Ascending aorta (tissue), 2 donors: ENCODE measurements at regions not wholly inside any gene's neighbourhood (a gene's known extent, or its start where the extent isn't known, plus 50 kb on each side); places are given as distances from the start of the nearest gene placed in this dataset.

Experiments
- DNase-seq, 2 donors: peaks; one replicate each; pipeline ENCODE4 v3.0.0-alpha.2; 2019; ENCODE audit warnings: low spot score in 2 of 2
- H3K27ac ChIP-seq, 2 donors: fragments of 200-600 bp; sonication (generic); one replicate each; pipeline ENCODE4 v1.5.1; 2016 to 2017; ENCODE audit warnings: mild to moderate bottlenecking in 1 of 2
- H3K27me3 ChIP-seq: fragments of 200-600 bp; sonication (generic); one replicate; pipeline ENCODE4 v1.5.1; 2017
- H3K36me3 ChIP-seq, 2 donors: fragments of 200-600 bp; sonication (generic); one replicate each; pipeline ENCODE4 v1.5.1; 2016
- H3K4me1 ChIP-seq, 2 donors: fragments of 200-600 bp; sonication (generic); one replicate each; pipeline ENCODE4 v1.5.1; 2016 to 2017; ENCODE audit warnings: mild to moderate bottlenecking in 1 of 2
- H3K4me3 ChIP-seq, 2 donors: fragments of 200-600 bp; sonication (generic); one replicate each; pipeline ENCODE4 v1.5.1; 2016 to 2017; ENCODE audit warnings: mild to moderate bottlenecking in 1 of 2
- H3K9me3 ChIP-seq, 2 donors: fragments of 200-600 bp; sonication (generic); one replicate each; pipeline ENCODE4 v1.5.1; 2016
- CTCF ChIP-seq, 3 experiments: fragments of 200-600 bp in 2 of 3; fragments of 450-650 bp in 1 of 3; sonication (generic) in 2 of 3; IDR thresholded peaks; one replicate each; pipeline ENCODE4 v1.5.1; 2016 to 2019; ENCODE audit warnings: antibody characterized with exemption in 3 of 3, mild to moderate bottlenecking in 1 of 3, moderate library complexity in 1 of 3
- intact Hi-C: fragments of 100-400 bp; cut with DNase I; formaldehyde crosslinking; loops from one replicate; pipeline ENCODE4 v1.15.1; 2023

DNA sequence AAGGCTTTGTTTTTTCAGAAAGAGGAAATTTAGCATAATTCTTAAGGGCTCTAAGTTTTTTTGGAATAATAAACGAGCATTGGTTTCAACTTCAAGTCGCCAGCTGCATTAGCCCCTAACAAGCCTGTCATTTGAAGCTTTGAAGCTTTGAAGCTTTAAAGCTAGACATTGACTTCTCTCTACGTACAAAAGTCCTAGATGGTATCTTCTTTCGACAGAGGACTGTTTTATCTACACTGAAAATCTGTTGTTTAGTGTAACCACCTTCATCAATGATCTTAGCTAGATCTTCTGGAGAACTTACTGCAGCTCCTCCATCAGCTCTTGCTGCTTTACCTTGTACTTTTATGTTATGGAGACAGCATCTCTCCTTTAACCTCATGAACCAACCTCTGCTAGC lies 79.6 kb upstream of the TMEM72 start:
- H3K4me3 ChIP-seq, result no peak overlapping the region
- H3K36me3 ChIP-seq, result no peaks in the 10 kb centered on the region
- no peak for TF ChIP-seq CTCF (IDR thresholded peaks at IDR 0.05)
- H3K27me3 ChIP-seq, result no peaks in the 10 kb centered on the region
- no peak overlapping the region for H3K27ac ChIP-seq
- H3K4me1 ChIP-seq, result no peaks in the 10 kb centered on the region
- intact Hi-C loops, result no loop called here
- DNase-seq, result no peak
- H3K9me3 ChIP-seq, result no peaks in the 10 kb centered on the region

- no peaks in the 10 kb centered on the region for H3K27me3 ChIP-seq
- no peaks in the 10 kb centered on the region for H3K9me3 ChIP-seq
- no peak overlapping the region for H3K27ac ChIP-seq
- no peaks in the 10 kb centered on the region for H3K36me3 ChIP-seq
- no peak overlapping the region for H3K4me3 ChIP-seq
- no peak for DNase-seq
- intact Hi-C loops, result no loop called here
- no peaks in the 10 kb centered on the region for H3K4me1 ChIP-seq
- TF ChIP-seq CTCF (IDR thresholded peaks at IDR 0.05), result no peak
These were observed 78.3 kb upstream of the TMEM72 start for GRCh38 chr10:44832595-44833390.

DNA sequence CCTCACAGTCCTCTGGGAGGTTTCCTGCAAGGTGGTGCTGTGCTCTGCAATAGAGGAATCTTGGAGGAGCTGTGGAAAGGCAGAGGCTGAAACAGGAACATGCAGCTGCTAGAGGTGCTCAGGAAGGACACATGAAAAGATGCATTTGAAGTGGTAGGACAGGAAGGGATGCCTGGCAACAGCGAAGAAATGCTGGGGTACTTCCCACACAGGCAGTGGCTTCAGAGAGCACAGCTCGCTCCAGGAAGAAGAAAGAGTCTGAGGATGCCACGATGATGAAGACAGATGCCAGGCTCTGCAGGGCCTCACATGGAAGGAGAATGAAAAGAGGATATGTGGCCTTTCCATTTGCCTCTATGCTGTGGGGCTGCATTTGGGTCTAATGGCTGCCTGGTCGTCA lies 77.0 kb upstream of the TMEM72 start:
- H3K9me3 ChIP-seq, result no peaks in the 10 kb centered on the region
- H3K4me3 ChIP-seq, result no peak overlapping the region
- DNase-seq, result no peak
- H3K4me1 ChIP-seq, result no peaks in the 10 kb centered on the region
- TF ChIP-seq CTCF (IDR thresholded peaks at IDR 0.05), result no peak
- intact Hi-C loops, result no loop called here
- H3K27me3 ChIP-seq, result no peaks in the 10 kb centered on the region
- no peaks in the 10 kb centered on the region for H3K36me3 ChIP-seq
- no peak overlapping the region for H3K27ac ChIP-seq

DNA sequence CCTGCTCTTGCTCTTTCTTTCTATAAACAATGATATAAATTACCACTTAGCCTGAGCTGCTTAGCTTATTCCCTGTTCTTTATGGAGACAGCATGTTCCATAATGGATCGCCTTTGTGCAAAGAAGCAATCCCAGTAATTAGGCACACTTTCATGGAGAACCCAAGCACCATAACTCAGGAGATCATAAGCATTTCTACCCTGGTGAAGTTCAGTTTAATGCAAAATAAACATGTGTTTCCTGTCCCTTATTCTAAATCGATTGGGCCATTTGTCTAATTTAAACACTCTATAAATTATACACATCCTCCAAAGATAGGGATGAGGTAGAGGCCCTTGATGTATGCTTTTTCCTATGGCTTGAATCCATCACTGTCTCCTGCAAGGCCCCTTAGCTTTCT lies 75.8 kb upstream of the TMEM72 start:
- H3K36me3 ChIP-seq, result no peaks in the 10 kb centered on the region
- no peaks in the 10 kb centered on the region for H3K27me3 ChIP-seq
- H3K9me3 ChIP-seq, result no peaks in the 10 kb centered on the region
- DNase-seq, result no peak
- H3K27ac ChIP-seq, result no peak overlapping the region
- no peak overlapping the region for H3K4me3 ChIP-seq
- no peaks in the 10 kb centered on the region for H3K4me1 ChIP-seq
- no peak for TF ChIP-seq CTCF (IDR thresholded peaks at IDR 0.05)
- intact Hi-C loops, result no loop called here

GRCh38 chr10:44843484-44843883 lies 67.7 kb upstream of the TMEM72 start:
- intact Hi-C loops, result no loop called here
- no peak for TF ChIP-seq CTCF (IDR thresholded peaks at IDR 0.05)
- H3K36me3 ChIP-seq, result no peaks in the 10 kb centered on the region
- H3K27me3 ChIP-seq, result no peaks in the 10 kb centered on the region
- no peak overlapping the region for H3K27ac ChIP-seq
- no peak for DNase-seq
- no peaks in the 10 kb centered on the region for H3K4me1 ChIP-seq
- no peaks in the 10 kb centered on the region for H3K9me3 ChIP-seq
- H3K4me3 ChIP-seq, result no peak overlapping the region
